Inferior parietal cortex (tissue), 1 donor: ENCODE measurements at regions not wholly inside any gene's neighbourhood (a gene's known extent, or its start where the extent isn't known, plus 50 kb on each side); places are given as distances from the start of the nearest gene placed in this dataset.
"Not testable (repeated sequence)": the region's sequence is repeated elsewhere in the genome, so short reads cannot be mapped to it uniquely, and the experiment has no call there.

Source experiments
- DNase-seq: peaks from one replicate; pipeline ENCODE4 v3.0.0-alpha.2; 2016; ENCODE audit errors: extremely low spot score

- DNase-seq, result peak; percentile 7
Observed at GRCh38 chr18:22739061-22739642, 194.0 kb upstream of the RBBP8 start.

GRCh38 chr18:22739789-22740188, 193.3 kb upstream of the RBBP8 start:
- no peak for DNase-seq

- DNase-seq, result no peak
Observed at GRCh38 chr18:22741318-22741717, 191.8 kb upstream of the RBBP8 start.

- DNase-seq, result no peak
Observed at GRCh38 chr18:22742409-22742808, 190.7 kb upstream of the RBBP8 start.

- no peak for DNase-seq
Observed at GRCh38 chr18:22745966-22746365, 187.2 kb upstream of the RBBP8 start.

- DNase-seq, result no peak
Observed at GRCh38 chr18:22752014-22752413, 181.1 kb upstream of the RBBP8 start.

GRCh38 chr18:22753130-22753831, 179.8 kb upstream of the RBBP8 start:
- no peak for DNase-seq

GRCh38 chr18:22764005-22764404, 169.1 kb upstream of the RBBP8 start:
- not testable (repeated sequence) for DNase-seq

GRCh38 chr18:22765896-22766295, 167.2 kb upstream of the RBBP8 start:
- DNase-seq, result no peak

GRCh38 chr18:22767653-22768052, 165.5 kb upstream of the RBBP8 start:
- no peak for DNase-seq

GRCh38 chr18:22773944-22774343, 159.2 kb upstream of the RBBP8 start:
- DNase-seq, result no peak

- DNase-seq, result no peak
Observed at GRCh38 chr18:22778996-22779395, 154.1 kb upstream of the RBBP8 start.

- DNase-seq, result no peak
Observed at GRCh38 chr18:22783245-22783644, 149.9 kb upstream of the RBBP8 start.

- no peak for DNase-seq
Observed at GRCh38 chr18:22783662-22784076, 149.5 kb upstream of the RBBP8 start.

GRCh38 chr18:22789052-22789451, 144.1 kb upstream of the RBBP8 start:
- DNase-seq, result no peak

- DNase-seq, result no peak
Observed at GRCh38 chr18:22789600-22789999, 143.5 kb upstream of the RBBP8 start.

- DNase-seq, result no peak
Observed at GRCh38 chr18:22790545-22791309, 142.4 kb upstream of the RBBP8 start.

GRCh38 chr18:22791310-22791610, 141.9 kb upstream of the RBBP8 start:
- no peak for DNase-seq

- no peak for DNase-seq
Observed at GRCh38 chr18:22796113-22796512, 137.0 kb upstream of the RBBP8 start.

- no peak for DNase-seq
Observed at GRCh38 chr18:22800551-22800951, 132.6 kb upstream of the RBBP8 start.

GRCh38 chr18:22813648-22814328, 119.3 kb upstream of the RBBP8 start:
- peak; percentile 15 for DNase-seq

- no peak for DNase-seq
Observed at GRCh38 chr18:22814329-22814703, 118.8 kb upstream of the RBBP8 start.
